ENCODE measurements at regions not wholly inside any gene's neighbourhood (a gene's known extent, or its start where the extent isn't known, plus 50 kb on each side); places are given as distances from the start of the nearest gene placed in this dataset.
A peak's percentile ranks its signal among the peaks of the same experiment; 100 is the strongest.

GRCh38 chr1:91610789-91611188 is 110.1 kb downstream of the CDC7 start:
- POLR2A ChIA-PET = no interaction called here
- DNase-seq = no peak
- intact Hi-C loops (cut with micrococcal nuclease) = no loop called here
- Mint-ChIP-seq H3K9me3 (peaks cover 0 to 5% (median 0%) of the 10 kb centered on the region in 11 donors), H3K27me3 (no peaks in the 10 kb centered on the region), H3K4me1 (peaks cover 0 to 8% (median 0%) of the 10 kb centered on the region in 7 donors), H3K4me3 (no peak overlapping the region), H3K36me3 (peaks cover 0 to 3% (median 0%) of the 10 kb centered on the region in 5 donors), H3K27ac (no peak overlapping the region)
- H3K9me3 ChIP-seq (ENCODE audit: control insufficient read depth in 2 of 3, low read length in 3 of 3) = no peaks in the 10 kb centered on the region
- no peaks in the 10 kb centered on the region for H3K27me3 ChIP-seq (ENCODE audit: control insufficient read depth in 2 of 2, insufficient read depth in 2 of 2, low read length in 2 of 2)
- H3K27ac ChIP-seq (ENCODE audit: low read depth, low read length) = no peak overlapping the region
- H3K36me3 ChIP-seq (ENCODE audit: control insufficient read depth in 2 of 3, insufficient read depth in 3 of 3, low read length in 3 of 3) = no peaks in the 10 kb centered on the region
- CTCF ChIA-PET = no interaction called here
- no peak for ATAC-seq
- H3K4me1 ChIP-seq (ENCODE audit: control insufficient read depth in 2 of 2, insufficient read depth in 2 of 2, low read length in 2 of 2) = no peaks in the 10 kb centered on the region
- no peak overlapping the region for H3K4me3 ChIP-seq (ENCODE audit: low read length)

- Histone ChIP-seq H3K36me3 (ENCODE audit: control insufficient read depth in 2 of 3, insufficient read depth in 3 of 3, low read length in 3 of 3) (no peaks in the 10 kb centered on the region), H3K27ac (ENCODE audit: low read depth, low read length) (no peak overlapping the region), H3K4me1 (ENCODE audit: control insufficient read depth in 2 of 2, insufficient read depth in 2 of 2, low read length in 2 of 2) (no peaks in the 10 kb centered on the region), H3K4me3 (ENCODE audit: low read length) (no peak overlapping the region), H3K27me3 (ENCODE audit: control insufficient read depth in 2 of 2, insufficient read depth in 2 of 2, low read length in 2 of 2) (no peaks in the 10 kb centered on the region), H3K9me3 (ENCODE audit: control insufficient read depth in 2 of 3, low read length in 3 of 3) (no peaks in the 10 kb centered on the region)
- Mint-ChIP-seq H3K4me1 (peaks cover 0 to 8% (median 0%) of the 10 kb centered on the region in 7 donors), H3K36me3 (peaks cover 0 to 3% (median 0%) of the 10 kb centered on the region in 5 donors), H3K27me3 (no peaks in the 10 kb centered on the region), H3K9me3 (peaks cover 0 to 5% (median 0%) of the 10 kb centered on the region in 11 donors), H3K27ac (no peak overlapping the region), H3K4me3 (no peak overlapping the region)
- ChIA-PET POLR2A (no interaction called here), CTCF (no interaction called here)
- no peak for ATAC-seq
- intact Hi-C loops (cut with micrococcal nuclease) = no loop called here
- no peak for DNase-seq
These were observed 110.8 kb downstream of the CDC7 start for GRCh38 chr1:91611483-91611917.

- Mint-ChIP-seq H3K27me3 (peaks cover 0 to 5% (median 0%) of the 10 kb centered on the region in 5 donors), H3K27ac (peak overlapping the region in 1 of 9 donors; percentile 76), H3K9me3 (no peaks in the 10 kb centered on the region), H3K4me1 (peaks cover 0 to 8% (median 0%) of the 10 kb centered on the region in 7 donors), H3K36me3 (peaks cover 0 to 1% (median 0%) of the 10 kb centered on the region in 5 donors), H3K4me3 (no peak overlapping the region)
- no peak for DNase-seq
- no peaks in the 10 kb centered on the region for H3K9me3 ChIP-seq (ENCODE audit: control insufficient read depth in 2 of 3, low read length in 3 of 3)
- no peak overlapping the region for H3K27ac ChIP-seq (ENCODE audit: low read depth, low read length)
- intact Hi-C loops (cut with micrococcal nuclease) = no loop called here
- H3K4me1 ChIP-seq (ENCODE audit: control insufficient read depth in 2 of 2, insufficient read depth in 2 of 2, low read length in 2 of 2) = no peaks in the 10 kb centered on the region
- CTCF ChIA-PET = interaction anchor here (0.7 kb wide), 1 partner anchor 125 kb away, joined by 4 read pairs; no protein-coding TSS in a partner anchor
- no peaks in the 10 kb centered on the region for H3K36me3 ChIP-seq (ENCODE audit: control insufficient read depth in 2 of 3, insufficient read depth in 3 of 3, low read length in 3 of 3)
- POLR2A ChIA-PET = no interaction called here
- H3K27me3 ChIP-seq (ENCODE audit: control insufficient read depth in 2 of 2, insufficient read depth in 2 of 2, low read length in 2 of 2) = no peaks in the 10 kb centered on the region
- no peak overlapping the region for H3K4me3 ChIP-seq (ENCODE audit: low read length)
- ATAC-seq = no peak
These were observed 112.9 kb downstream of the CDC7 start for GRCh38 chr1:91613595-91613994.

GRCh38 chr1:91616712-91617111 is 116.1 kb downstream of the CDC7 start:
- H3K36me3 Mint-ChIP-seq = peaks cover 0 to 1% (median 0%) of the 10 kb centered on the region in 5 donors
- H3K27me3 Mint-ChIP-seq = peaks cover 0 to 18% (median 0%) of the 10 kb centered on the region in 5 donors
- H3K4me3 Mint-ChIP-seq = no peak overlapping the region
- no peak for DNase-seq
- peaks cover 0 to 1% (median 0%) of the 10 kb centered on the region in 11 donors for H3K9me3 Mint-ChIP-seq
- Histone ChIP-seq H3K27ac (ENCODE audit: low read depth, low read length) (no peak overlapping the region), H3K36me3 (ENCODE audit: control insufficient read depth in 2 of 3, insufficient read depth in 3 of 3, low read length in 3 of 3) (no peaks in the 10 kb centered on the region), H3K4me3 (ENCODE audit: low read length) (no peak overlapping the region), H3K9me3 (ENCODE audit: control insufficient read depth in 2 of 3, low read length in 3 of 3) (no peaks in the 10 kb centered on the region), H3K27me3 (ENCODE audit: control insufficient read depth in 2 of 2, insufficient read depth in 2 of 2, low read length in 2 of 2) (no peaks in the 10 kb centered on the region), H3K4me1 (ENCODE audit: control insufficient read depth in 2 of 2, insufficient read depth in 2 of 2, low read length in 2 of 2) (no peaks in the 10 kb centered on the region)
- H3K27ac Mint-ChIP-seq = no peak overlapping the region
- intact Hi-C loops (cut with micrococcal nuclease) = loop anchor here in 1 of 2 donors (5.0 kb wide), 2 partner anchors 104 to 271 kb away; partner anchors contain the start of gene TGFBR3
- peaks cover 0 to 6% (median 0%) of the 10 kb centered on the region in 7 donors for H3K4me1 Mint-ChIP-seq
- ATAC-seq = no peak
- POLR2A ChIA-PET = no interaction called here
- CTCF ChIA-PET = no interaction called here

- ChIA-PET POLR2A (no interaction called here), CTCF (no interaction called here)
- Mint-ChIP-seq H3K36me3 (peaks cover 0 to 1% (median 0%) of the 10 kb centered on the region in 5 donors), H3K4me3 (no peak overlapping the region), H3K27ac (no peak overlapping the region), H3K27me3 (peaks cover 0 to 18% (median 0%) of the 10 kb centered on the region in 5 donors), H3K9me3 (peaks cover 0 to 1% (median 0%) of the 10 kb centered on the region in 11 donors), H3K4me1 (peaks cover 0 to 6% (median 0%) of the 10 kb centered on the region in 7 donors)
- ATAC-seq (no peak), DNase-seq (peak in 4 of 9 donors; percentile 5 to 14 (median 8))
- Histone ChIP-seq H3K9me3 (ENCODE audit: control insufficient read depth in 2 of 3, low read length in 3 of 3) (no peaks in the 10 kb centered on the region), H3K27me3 (ENCODE audit: control insufficient read depth in 2 of 2, insufficient read depth in 2 of 2, low read length in 2 of 2) (no peaks in the 10 kb centered on the region), H3K4me3 (ENCODE audit: low read length) (no peak overlapping the region), H3K36me3 (ENCODE audit: control insufficient read depth in 2 of 3, insufficient read depth in 3 of 3, low read length in 3 of 3) (no peaks in the 10 kb centered on the region), H3K27ac (ENCODE audit: low read depth, low read length) (no peak overlapping the region), H3K4me1 (ENCODE audit: control insufficient read depth in 2 of 2, insufficient read depth in 2 of 2, low read length in 2 of 2) (no peaks in the 10 kb centered on the region)
- intact Hi-C loops (cut with micrococcal nuclease) = loop anchor here in 1 of 2 donors (5.0 kb wide), 2 partner anchors 105 to 270 kb away; partner anchors contain the start of gene TGFBR3
These were observed 116.7 kb downstream of the CDC7 start for GRCh38 chr1:91617285-91617765.

GRCh38 chr1:91619881-91620280 is 119.2 kb downstream of the CDC7 start:
- Histone ChIP-seq H3K27ac (ENCODE audit: low read depth, low read length) (no peak overlapping the region), H3K4me1 (ENCODE audit: control insufficient read depth in 2 of 2, insufficient read depth in 2 of 2, low read length in 2 of 2) (no peaks in the 10 kb centered on the region), H3K36me3 (ENCODE audit: control insufficient read depth in 2 of 3, insufficient read depth in 3 of 3, low read length in 3 of 3) (no peaks in the 10 kb centered on the region), H3K27me3 (ENCODE audit: control insufficient read depth in 2 of 2, insufficient read depth in 2 of 2, low read length in 2 of 2) (no peaks in the 10 kb centered on the region), H3K9me3 (ENCODE audit: control insufficient read depth in 2 of 3, low read length in 3 of 3) (no peaks in the 10 kb centered on the region), H3K4me3 (ENCODE audit: low read length) (no peak overlapping the region)
- Mint-ChIP-seq H3K4me3 (no peak overlapping the region), H3K27ac (no peak overlapping the region), H3K27me3 (peaks cover 0 to 21% (median 0%) of the 10 kb centered on the region in 5 donors), H3K9me3 (peaks cover 0 to 6% (median 0%) of the 10 kb centered on the region in 11 donors), H3K36me3 (peaks cover 0 to 4% (median 0%) of the 10 kb centered on the region in 5 donors), H3K4me1 (peaks cover 0 to 3% (median 0%) of the 10 kb centered on the region in 7 donors)
- ChIA-PET CTCF (interaction anchor here (0.7 to 1.0 kb wide), 2 partner anchors 46 to 106 kb away, joined by 3 to 7 read pairs; no protein-coding TSS in a partner anchor), POLR2A (no interaction called here)
- DNase-seq (no peak), ATAC-seq (no peak)
- intact Hi-C loops (cut with micrococcal nuclease) = loop anchor here in 1 of 2 donors (5.0 kb wide), 2 partner anchors 108 to 267 kb away; partner anchors contain the start of gene TGFBR3

- H3K27me3 Mint-ChIP-seq = peaks cover 0 to 21% (median 0%) of the 10 kb centered on the region in 5 donors
- no peak overlapping the region for H3K27ac Mint-ChIP-seq
- no peaks in the 10 kb centered on the region for H3K4me1 ChIP-seq (ENCODE audit: control insufficient read depth in 2 of 2, insufficient read depth in 2 of 2, low read length in 2 of 2)
- intact Hi-C loops (cut with micrococcal nuclease) = no loop called here
- peaks cover 0 to 4% (median 0%) of the 10 kb centered on the region in 5 donors for H3K36me3 Mint-ChIP-seq
- no peak overlapping the region for H3K27ac ChIP-seq (ENCODE audit: low read depth, low read length)
- ATAC-seq (no peak), DNase-seq (no peak)
- ChIA-PET POLR2A (interaction anchor here (0.7 kb wide), 1 partner anchor 55 kb away, joined by 3 read pairs; no protein-coding TSS in a partner anchor), CTCF (no interaction called here)
- H3K9me3 ChIP-seq (ENCODE audit: control insufficient read depth in 2 of 3, low read length in 3 of 3) = no peaks in the 10 kb centered on the region
- no peaks in the 10 kb centered on the region for H3K27me3 ChIP-seq (ENCODE audit: control insufficient read depth in 2 of 2, insufficient read depth in 2 of 2, low read length in 2 of 2)
- H3K9me3 Mint-ChIP-seq = peaks cover 0 to 6% (median 0%) of the 10 kb centered on the region in 11 donors
- no peaks in the 10 kb centered on the region for H3K36me3 ChIP-seq (ENCODE audit: control insufficient read depth in 2 of 3, insufficient read depth in 3 of 3, low read length in 3 of 3)
- H3K4me3 Mint-ChIP-seq = no peak overlapping the region
- peaks cover 0 to 3% (median 0%) of the 10 kb centered on the region in 7 donors for H3K4me1 Mint-ChIP-seq
- H3K4me3 ChIP-seq (ENCODE audit: low read length) = no peak overlapping the region
These were observed 120.7 kb downstream of the CDC7 start for GRCh38 chr1:91621360-91621759.

Data from naive thymus-derived CD4-positive, alpha-beta T cell (primary cell).